Lower leg skin (tissue), 4 donors: ENCODE measurements at regions not wholly inside any gene's neighbourhood (a gene's known extent, or its start where the extent isn't known, plus 50 kb on each side); places are given as distances from the start of the nearest gene placed in this dataset.

Experiments
- DNase-seq, 2 donors: peaks; one replicate each; pipeline ENCODE4 v3.0.0-alpha.2; 2019; ENCODE audit warnings: low spot score in 2 of 2
- H3K4me3 ChIP-seq: fragments of 200-600 bp; sonication (generic); 2 replicates; pipeline ENCODE4 v1.5.1; 2017; ENCODE audit warnings: mild to moderate bottlenecking, low read depth; ENCODE audit not compliant: poor library complexity, severe bottlenecking
- CTCF ChIP-seq, 3 donors: fragments of 450-650 bp; IDR thresholded peaks; one replicate each; pipeline ENCODE4 v1.5.1; 2016; ENCODE audit warnings: antibody characterized with exemption in 3 of 3, mild to moderate bottlenecking in 3 of 3, moderate library complexity in 2 of 3
- POLR2A ChIP-seq, 2 donors: fragments of 450-650 bp; IDR thresholded peaks; one replicate each; pipeline ENCODE4 v1.6.1; 2016 to 2017; ENCODE audit warnings: antibody characterized with exemption in 2 of 2, mild to moderate bottlenecking in 1 of 2, moderate library complexity in 1 of 2
- WGBS, 2 donors: methylation state at CpG; one replicate each; pipeline ENCODE4 v1.1.5; 2018; 5-methylcytosine and 5-hydroxymethylcytosine counted together
- intact Hi-C: fragments of 100-400 bp; cut with DNase I; formaldehyde crosslinking; loops from one replicate; pipeline ENCODE4 v1.15.0; 2023; ENCODE audit warnings: low total_unique reads

GRCh38 chrX:42678133-42678532, 99.8 kb downstream of the PPP1R2C start:
- H3K4me3 ChIP-seq, result no peak overlapping the region
- 56 to 68% methylated on average over 6 of the region's 6 CpGs for WGBS, 2 donors
- no peak for DNase-seq
- intact Hi-C loops, result no loop called here
- TF ChIP-seq POLR2A (IDR thresholded peaks at IDR 0.05) (no peak), CTCF (IDR thresholded peaks at IDR 0.05) (no peak)

- no peak overlapping the region for H3K4me3 ChIP-seq
- DNase-seq, result no peak
- intact Hi-C loops, result no loop called here
- TF ChIP-seq POLR2A (IDR thresholded peaks at IDR 0.05), result no peak
- TF ChIP-seq CTCF (IDR thresholded peaks at IDR 0.05), result no peak
Observed at GRCh38 chrX:42673301-42673810, 104.6 kb downstream of the PPP1R2C start.

DNA sequence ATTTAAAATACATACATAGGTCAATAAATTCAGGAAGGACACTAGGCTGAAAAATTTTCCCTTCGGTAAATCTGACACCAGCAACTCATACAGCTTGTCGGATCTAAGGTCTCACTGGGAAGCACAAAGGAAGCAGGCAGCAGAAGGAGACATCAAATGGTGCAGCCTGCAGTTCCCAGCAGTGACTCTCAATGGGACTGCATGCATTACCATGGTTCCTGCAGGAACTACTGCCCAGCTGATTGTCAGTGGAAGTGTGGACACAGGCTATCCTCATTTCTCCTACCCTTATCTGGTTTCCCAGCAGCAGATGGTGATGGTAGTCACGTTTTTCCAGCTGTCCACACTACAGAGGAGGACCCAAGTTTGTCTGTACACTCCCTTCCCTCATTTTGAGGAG, 113.3 kb downstream of the PPP1R2C start:
- WGBS, 2 donors, result 75 to 86% methylated on average over 3 of the region's 3 CpGs
- no peak for DNase-seq
- H3K4me3 ChIP-seq, result no peak overlapping the region
- intact Hi-C loops, result no loop called here
- no peak for TF ChIP-seq POLR2A (IDR thresholded peaks at IDR 0.05)
- TF ChIP-seq CTCF (IDR thresholded peaks at IDR 0.05), result no peak

DNA sequence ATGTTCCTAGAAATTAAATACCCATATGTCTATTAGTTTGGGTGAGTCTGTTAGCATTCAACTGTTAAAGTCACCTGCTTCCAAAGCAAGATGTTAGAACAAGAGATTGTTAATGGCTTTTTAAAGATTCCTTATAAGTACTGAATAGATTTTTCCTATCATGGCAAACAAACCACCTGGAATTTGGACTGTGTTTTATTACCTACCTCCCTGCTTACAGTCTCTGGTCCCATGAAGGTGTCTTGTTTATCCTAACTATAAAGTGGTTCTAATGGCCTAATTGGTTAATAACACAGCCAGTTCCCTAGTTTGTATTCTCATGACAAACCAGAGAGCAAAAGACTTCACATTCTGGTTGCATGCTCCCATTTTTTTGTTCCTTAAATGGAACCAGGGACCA, 149.5 kb downstream of the PPP1R2C start:
- intact Hi-C loops, result no loop called here
- no peak for TF ChIP-seq CTCF (IDR thresholded peaks at IDR 0.05)
- TF ChIP-seq POLR2A (IDR thresholded peaks at IDR 0.05), result no peak
- no peak for DNase-seq
- H3K4me3 ChIP-seq, result no peak overlapping the region

- no peak overlapping the region for H3K4me3 ChIP-seq
- no peak for DNase-seq
- TF ChIP-seq POLR2A (IDR thresholded peaks at IDR 0.05) (no peak), CTCF (IDR thresholded peaks at IDR 0.05) (no peak)
- WGBS, 2 donors, result 67 to 81% methylated on average over 3 of the region's 3 CpGs
- intact Hi-C loops, result no loop called here
Observed at GRCh38 chrX:42627891-42628290, 150.1 kb downstream of the PPP1R2C start.

GRCh38 chrX:42624524-42624923, 153.4 kb downstream of the PPP1R2C start:
- WGBS, 2 donors, result 49 to 57% methylated on average over 1 of the region's 1 CpG
- DNase-seq, result no peak
- intact Hi-C loops, result no loop called here
- H3K4me3 ChIP-seq, result no peak overlapping the region
- TF ChIP-seq POLR2A (IDR thresholded peaks at IDR 0.05) (no peak), CTCF (IDR thresholded peaks at IDR 0.05) (no peak)
